ENCODE measurements at regions not wholly inside any gene's neighbourhood (a gene's known extent, or its start where the extent isn't known, plus 50 kb on each side); places are given as distances from the start of the nearest gene placed in this dataset.

- no peak for TF ChIP-seq CTCF (IDR thresholded peaks at IDR 0.05; ENCODE audit: borderline replicate concordance, extremely low read depth, low read length, poor library complexity, severe bottlenecking)
- no peak for TF ChIP-seq EZH2 (IDR thresholded peaks at IDR 0.05; ENCODE audit: borderline replicate concordance, low read depth, low read length, severe bottlenecking)
These were observed 763.0 kb upstream of the PCDH10 start for GRCh38 chr4:132386130-132386529.
